IMR-90 (cell line): ENCODE measurements at regions not wholly inside any gene's neighbourhood (a gene's known extent, or its start where the extent isn't known, plus 50 kb on each side); places are given as distances from the start of the nearest gene placed in this dataset.

Experiments
- BHLHE40 ChIP-seq: fragments of 150-350 bp; IDR thresholded peaks from 2 replicates; pipeline ENCODE4 v1.6.1; 2016; ENCODE audit warnings: mild to moderate bottlenecking, low read depth, low read length
- CEBPB ChIP-seq: IDR thresholded peaks from 2 replicates; pipeline ENCODE4 v1.6.1; 2012; ENCODE audit warnings: low read depth, low read length, improper control_type of control experiment
- CHD1 ChIP-seq: IDR thresholded peaks from 2 replicates; pipeline ENCODE4 v1.6.1; 2012; ENCODE audit warnings: low read depth, low read length, improper control_type of control experiment
- FOS ChIP-seq: fragments of 150-350 bp; IDR thresholded peaks from 2 replicates; pipeline ENCODE4 v1.6.1; 2016; ENCODE audit warnings: low read depth, low read length
- MXI1 ChIP-seq: IDR thresholded peaks from 2 replicates; pipeline ENCODE4 v1.6.1; 2012; ENCODE audit warnings: low read depth, mild to moderate bottlenecking, low read length, moderate library complexity, borderline replicate concordance
- NFE2L2 ChIP-seq: fragments of 150-350 bp; IDR thresholded peaks from 2 replicates; pipeline ENCODE4 v1.6.1; 2016; ENCODE audit warnings: low read depth, mild to moderate bottlenecking, low read length
- POLR2A ChIP-seq: IDR thresholded peaks from 2 replicates; pipeline ENCODE4 v1.6.1; 2012; ENCODE audit warnings: mild to moderate bottlenecking, low read depth, low read length
- RAD21 ChIP-seq: IDR thresholded peaks from 2 replicates; pipeline ENCODE4 v1.6.1; 2012; ENCODE audit warnings: low read length, improper control_type of control experiment
- RCOR1 ChIP-seq: IDR thresholded peaks from 2 replicates; pipeline ENCODE4 v1.6.1; 2012; ENCODE audit warnings: mild to moderate bottlenecking, low read length, improper control_type of control experiment; ENCODE audit not compliant: insufficient replicate concordance
- RFX5 ChIP-seq: IDR thresholded peaks from 2 replicates; pipeline ENCODE4 v1.8.0; 2012; ENCODE audit warnings: low read depth, mild to moderate bottlenecking, low read length, moderate library complexity
- SMC3 ChIP-seq: fragments of 150-350 bp; IDR thresholded peaks from 2 replicates; pipeline ENCODE4 v1.6.1; 2016; ENCODE audit warnings: low read depth, mild to moderate bottlenecking, antibody characterized with exemption, low read length, moderate library complexity
- TF ChIP-seq, protein P1 (sequence below): conservative IDR thresholded peaks from 2 replicates; pipeline ENCODE4 v1.5.1; 2012; ENCODE audit warnings: mild to moderate bottlenecking, low read depth, low read length, improper control_type of control experiment
- TF ChIP-seq, protein P2 (sequence below): fragments of 150-350 bp; IDR thresholded peaks from 2 replicates; pipeline ENCODE4 v1.6.1; 2017; ENCODE audit warnings: mild to moderate bottlenecking, antibody characterized with exemption, low read length, low read depth
- TF ChIP-seq, protein P3 (sequence below): fragments of 150-350 bp; IDR thresholded peaks from 2 replicates; pipeline ENCODE4 v1.6.1; 2016; ENCODE audit warnings: low read depth, mild to moderate bottlenecking, low read length, moderate library complexity, borderline replicate concordance

DNA sequence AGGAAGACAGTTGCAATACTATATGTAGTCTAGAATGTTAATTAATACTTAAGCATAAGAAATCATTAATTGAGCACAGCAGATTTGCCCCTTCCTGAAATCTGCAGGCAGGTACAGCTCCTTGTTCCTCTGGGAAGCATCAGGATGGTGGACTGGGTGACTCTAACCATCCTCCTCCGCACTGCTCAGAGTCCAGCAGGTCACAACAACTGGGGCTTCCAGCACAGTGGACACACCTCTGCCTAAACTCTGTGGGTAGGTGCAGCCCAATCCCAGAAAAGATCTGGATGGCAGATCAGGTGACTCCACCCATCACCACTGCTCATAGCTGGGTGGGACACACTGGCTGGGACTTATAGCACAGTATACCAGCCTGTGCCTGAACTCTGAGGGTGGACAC is 189.9 kb upstream of the TMCO5A start:
- TF ChIP-seq, protein P1, sequence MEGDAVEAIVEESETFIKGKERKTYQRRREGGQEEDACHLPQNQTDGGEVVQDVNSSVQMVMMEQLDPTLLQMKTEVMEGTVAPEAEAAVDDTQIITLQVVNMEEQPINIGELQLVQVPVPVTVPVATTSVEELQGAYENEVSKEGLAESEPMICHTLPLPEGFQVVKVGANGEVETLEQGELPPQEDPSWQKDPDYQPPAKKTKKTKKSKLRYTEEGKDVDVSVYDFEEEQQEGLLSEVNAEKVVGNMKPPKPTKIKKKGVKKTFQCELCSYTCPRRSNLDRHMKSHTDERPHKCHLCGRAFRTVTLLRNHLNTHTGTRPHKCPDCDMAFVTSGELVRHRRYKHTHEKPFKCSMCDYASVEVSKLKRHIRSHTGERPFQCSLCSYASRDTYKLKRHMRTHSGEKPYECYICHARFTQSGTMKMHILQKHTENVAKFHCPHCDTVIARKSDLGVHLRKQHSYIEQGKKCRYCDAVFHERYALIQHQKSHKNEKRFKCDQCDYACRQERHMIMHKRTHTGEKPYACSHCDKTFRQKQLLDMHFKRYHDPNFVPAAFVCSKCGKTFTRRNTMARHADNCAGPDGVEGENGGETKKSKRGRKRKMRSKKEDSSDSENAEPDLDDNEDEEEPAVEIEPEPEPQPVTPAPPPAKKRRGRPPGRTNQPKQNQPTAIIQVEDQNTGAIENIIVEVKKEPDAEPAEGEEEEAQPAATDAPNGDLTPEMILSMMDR, result no peak
- TF ChIP-seq POLR2A (no peak), RAD21 (no peak), MXI1 (no peak), BHLHE40 (no peak), CHD1 (no peak), RFX5 (no peak), FOS (no peak), SMC3 (no peak), NFE2L2 (no peak), CEBPB (no peak), RCOR1 (no peak)
- TF ChIP-seq, protein P2, sequence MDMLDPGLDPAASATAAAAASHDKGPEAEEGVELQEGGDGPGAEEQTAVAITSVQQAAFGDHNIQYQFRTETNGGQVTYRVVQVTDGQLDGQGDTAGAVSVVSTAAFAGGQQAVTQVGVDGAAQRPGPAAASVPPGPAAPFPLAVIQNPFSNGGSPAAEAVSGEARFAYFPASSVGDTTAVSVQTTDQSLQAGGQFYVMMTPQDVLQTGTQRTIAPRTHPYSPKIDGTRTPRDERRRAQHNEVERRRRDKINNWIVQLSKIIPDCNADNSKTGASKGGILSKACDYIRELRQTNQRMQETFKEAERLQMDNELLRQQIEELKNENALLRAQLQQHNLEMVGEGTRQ, result no peak
- TF ChIP-seq, protein P3, sequence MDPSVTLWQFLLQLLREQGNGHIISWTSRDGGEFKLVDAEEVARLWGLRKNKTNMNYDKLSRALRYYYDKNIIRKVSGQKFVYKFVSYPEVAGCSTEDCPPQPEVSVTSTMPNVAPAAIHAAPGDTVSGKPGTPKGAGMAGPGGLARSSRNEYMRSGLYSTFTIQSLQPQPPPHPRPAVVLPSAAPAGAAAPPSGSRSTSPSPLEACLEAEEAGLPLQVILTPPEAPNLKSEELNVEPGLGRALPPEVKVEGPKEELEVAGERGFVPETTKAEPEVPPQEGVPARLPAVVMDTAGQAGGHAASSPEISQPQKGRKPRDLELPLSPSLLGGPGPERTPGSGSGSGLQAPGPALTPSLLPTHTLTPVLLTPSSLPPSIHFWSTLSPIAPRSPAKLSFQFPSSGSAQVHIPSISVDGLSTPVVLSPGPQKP, result no peak
